ENCODE measurements at regions not wholly inside any gene's neighbourhood (a gene's known extent, or its start where the extent isn't known, plus 50 kb on each side); places are given as distances from the start of the nearest gene placed in this dataset.
A peak's percentile ranks its signal among the peaks of the same experiment; 100 is the strongest.

DNA sequence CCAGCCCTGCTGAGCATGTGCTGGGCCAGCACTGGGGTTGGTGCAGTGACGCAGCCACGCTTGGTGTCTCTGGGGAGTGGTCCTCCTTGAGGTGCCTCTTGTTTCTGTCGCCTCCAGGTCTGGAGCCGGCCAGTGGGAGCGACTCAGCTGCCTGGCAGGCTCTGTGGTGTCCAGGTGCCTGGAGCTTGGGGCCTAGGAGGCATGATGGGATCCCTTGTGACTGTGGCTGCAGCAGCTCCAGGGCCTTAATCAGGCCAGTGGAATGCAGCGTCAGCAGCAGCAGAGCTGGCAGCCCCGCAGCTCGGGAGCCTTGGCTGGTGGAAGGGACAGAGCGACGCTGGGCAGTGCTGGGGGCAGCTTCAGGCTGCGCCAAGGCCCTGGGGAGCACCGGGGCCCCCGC, 74.7 kb upstream of the CIBAR2 start:
- no peak for DNase-seq (ENCODE audit: low spot score, unreplicated experiment)
- Mint-ChIP-seq H3K27me3 (no peaks in the 10 kb centered on the region), H3K27ac (no peak overlapping the region), H3K9me3 (ENCODE audit: low read depth) (peaks cover 15% of the 10 kb centered on the region), H3K4me1 (ENCODE audit: low read depth) (no peaks in the 10 kb centered on the region), H3K4me3 (ENCODE audit: low read depth) (no peak overlapping the region), H3K36me3 (ENCODE audit: insufficient read depth) (peaks cover 19% of the 10 kb centered on the region)
- TF ChIP-seq CTCF (IDR thresholded peaks at IDR 0.05; ENCODE audit: unreplicated experiment): no peak

DNA sequence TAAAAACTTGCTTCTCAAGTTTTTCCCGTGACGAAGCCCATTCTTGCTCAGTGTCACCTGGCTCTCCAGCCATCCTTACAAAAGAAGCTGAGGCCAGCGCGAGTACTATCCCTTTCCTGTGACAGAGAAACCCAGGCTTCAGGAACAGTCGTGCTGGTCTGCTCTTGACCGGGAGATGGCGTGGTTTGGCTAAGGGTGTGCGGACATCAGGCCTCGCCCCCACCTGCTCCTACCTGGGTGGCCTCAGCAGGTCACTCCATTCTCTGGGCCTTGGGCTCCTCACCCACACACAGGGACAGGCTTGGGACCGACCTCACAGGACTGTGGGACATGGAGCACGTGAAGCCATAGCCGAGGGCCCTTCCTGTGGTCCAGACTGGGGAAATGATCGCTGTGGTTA, 75.2 kb upstream of the CIBAR2 start:
- Mint-ChIP-seq H3K27me3 (no peaks in the 10 kb centered on the region), H3K4me1 (ENCODE audit: low read depth) (no peaks in the 10 kb centered on the region), H3K36me3 (ENCODE audit: insufficient read depth) (peaks cover 19% of the 10 kb centered on the region), H3K27ac (no peak overlapping the region), H3K4me3 (ENCODE audit: low read depth) (no peak overlapping the region), H3K9me3 (ENCODE audit: low read depth) (peaks cover 15% of the 10 kb centered on the region)
- TF ChIP-seq CTCF (IDR thresholded peaks at IDR 0.05; ENCODE audit: unreplicated experiment): peak; percentile 13
- DNase-seq (ENCODE audit: low spot score, unreplicated experiment): no peak

DNA sequence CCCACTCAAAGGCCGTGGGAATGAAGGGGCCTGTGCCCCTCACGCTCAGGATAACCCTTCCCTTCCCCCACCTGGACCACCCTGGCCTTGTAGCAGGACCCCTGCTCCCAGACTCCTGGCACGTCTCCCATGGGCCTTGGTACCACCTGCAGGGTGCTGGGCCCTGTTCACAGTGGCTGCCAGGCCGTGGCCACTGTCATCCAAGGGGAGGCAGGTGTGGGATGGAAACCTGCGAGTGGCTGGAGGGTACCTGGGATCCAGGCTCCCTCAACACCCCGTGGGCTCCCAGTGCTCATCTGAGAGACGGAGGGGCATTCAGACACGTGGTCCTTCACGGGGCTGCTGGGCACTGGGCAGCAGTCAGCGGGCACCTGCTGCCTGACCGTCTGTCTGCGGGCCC, 75.6 kb upstream of the CIBAR2 start:
- TF ChIP-seq CTCF (IDR thresholded peaks at IDR 0.05; ENCODE audit: unreplicated experiment): no peak
- Mint-ChIP-seq H3K4me3 (ENCODE audit: low read depth) (no peak overlapping the region), H3K9me3 (ENCODE audit: low read depth) (peaks cover 15% of the 10 kb centered on the region), H3K27me3 (no peaks in the 10 kb centered on the region), H3K36me3 (ENCODE audit: insufficient read depth) (peaks cover 18% of the 10 kb centered on the region), H3K4me1 (ENCODE audit: low read depth) (no peaks in the 10 kb centered on the region), H3K27ac (no peak overlapping the region)
- DNase-seq (ENCODE audit: low spot score, unreplicated experiment): no peak

- DNase-seq (ENCODE audit: low spot score, unreplicated experiment): no peak
- Mint-ChIP-seq H3K4me1 (ENCODE audit: low read depth) (no peaks in the 10 kb centered on the region), H3K27ac (no peak overlapping the region), H3K27me3 (no peaks in the 10 kb centered on the region), H3K4me3 (ENCODE audit: low read depth) (no peak overlapping the region), H3K36me3 (ENCODE audit: insufficient read depth) (peaks cover 13% of the 10 kb centered on the region), H3K9me3 (ENCODE audit: low read depth) (peaks cover 15% of the 10 kb centered on the region)
- no peak for TF ChIP-seq CTCF (IDR thresholded peaks at IDR 0.05; ENCODE audit: unreplicated experiment)
Measured at GRCh38 chr16:85188822-85189672, 76.8 kb upstream of the CIBAR2 start.

DNA sequence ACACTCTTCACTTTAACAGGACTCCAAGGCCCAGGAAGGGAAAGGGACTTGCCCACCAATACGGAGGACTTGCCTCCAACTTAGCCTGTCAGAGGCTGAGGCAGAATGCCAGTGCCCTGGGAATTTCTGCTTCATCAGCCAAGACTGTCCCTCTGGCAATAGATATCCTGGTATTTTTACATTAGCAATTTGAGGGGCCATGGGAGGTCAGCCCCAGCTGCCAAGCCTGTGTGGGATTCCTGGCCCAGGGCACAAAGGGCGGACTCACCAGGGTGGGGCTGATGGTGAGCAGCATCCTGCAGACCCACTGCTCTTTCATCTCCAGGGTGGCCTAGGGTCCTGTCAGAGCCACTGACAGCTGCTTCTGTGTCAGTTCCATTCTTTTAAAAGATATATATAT, 78.3 kb upstream of the CIBAR2 start:
- Mint-ChIP-seq H3K27me3 (no peaks in the 10 kb centered on the region), H3K4me3 (ENCODE audit: low read depth) (no peak overlapping the region), H3K36me3 (ENCODE audit: insufficient read depth) (peaks cover 4% of the 10 kb centered on the region), H3K4me1 (ENCODE audit: low read depth) (no peaks in the 10 kb centered on the region), H3K9me3 (ENCODE audit: low read depth) (peaks cover 7% of the 10 kb centered on the region), H3K27ac (no peak overlapping the region)
- no peak for TF ChIP-seq CTCF (IDR thresholded peaks at IDR 0.05; ENCODE audit: unreplicated experiment)
- no peak for DNase-seq (ENCODE audit: low spot score, unreplicated experiment)
